Mucosa of descending colon (tissue), 3 donors: ENCODE measurements at regions not wholly inside any gene's neighbourhood (a gene's known extent, or its start where the extent isn't known, plus 50 kb on each side); places are given as distances from the start of the nearest gene placed in this dataset.

Experiments used
- ATAC-seq: fragments of 200-7000 bp; cut with Tn5 transposase; one replicate; pipeline ENCODE4 v1.9.1; 2020; ENCODE audit warnings: mild to moderate bottlenecking, moderate library complexity
- DNase-seq, 3 donors: peaks; one replicate each; pipeline ENCODE4 v3.0.0-alpha.2; 2020
- H3K36me3 ChIP-seq: fragments of 200-600 bp; one replicate; pipeline ENCODE4 v1.8.0; 2021; ENCODE audit warnings: low read depth, mild to moderate bottlenecking
- H3K4me1 ChIP-seq: fragments of 200-600 bp; one replicate; pipeline ENCODE4 v1.8.0; 2021; ENCODE audit warnings: low read depth, mild to moderate bottlenecking
- H3K4me3 ChIP-seq: fragments of 200-600 bp; one replicate; pipeline ENCODE4 v1.8.0; 2021; ENCODE audit warnings: mild to moderate bottlenecking
- H3K9me3 ChIP-seq: fragments of 200-600 bp; one replicate; pipeline ENCODE4 v1.8.0; 2021; ENCODE audit warnings: mild to moderate bottlenecking
- intact Hi-C, 2 donors: fragments of 100-400 bp; cut with DNase I in 1 of 2; cut with micrococcal nuclease in 1 of 2; formaldehyde crosslinking; loops; one replicate each; pipeline versions ENCODE4 v1.11.0 to v1.11.1; 2022; cut with DNase I, micrococcal nuclease
- TF ChIP-seq, protein P1 (sequence below): fragments of 200-600 bp; IDR thresholded peaks from one replicate; pipeline ENCODE4 v1.8.0; 2022; ENCODE audit warnings: antibody characterized with exemption, mild to moderate bottlenecking
- donor health status: DM: no; HTN: no; CAD: no; lungs with moderate emphysema.
- donor health status: DM: no; HTN: no; CAD: no.
- donor health status: DM: no; HTN: yes; CAD: no.

DNA sequence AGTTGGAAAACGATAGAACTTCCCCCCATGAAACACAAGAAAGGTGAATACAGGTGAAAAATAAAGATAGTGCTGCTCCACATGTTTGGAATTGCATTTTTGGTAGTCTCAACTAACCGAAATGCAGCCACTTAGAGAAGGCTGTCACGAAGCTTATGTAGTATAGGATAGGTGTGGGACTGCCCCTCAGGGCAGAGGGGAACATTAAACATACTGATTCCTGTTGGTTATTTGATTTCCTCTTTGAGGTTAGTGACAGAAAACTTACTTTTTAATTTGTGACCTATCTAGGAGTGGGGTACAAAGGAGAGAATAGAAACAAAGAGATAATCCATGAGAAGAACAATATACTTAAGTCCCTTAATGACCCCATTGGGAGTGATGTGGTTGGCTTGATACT lies 85.8 kb upstream of the SATB1 start:
- ATAC-seq (no peak), DNase-seq (no peak)
- no peaks in the 10 kb centered on the region for H3K9me3 ChIP-seq
- TF ChIP-seq, protein P1, sequence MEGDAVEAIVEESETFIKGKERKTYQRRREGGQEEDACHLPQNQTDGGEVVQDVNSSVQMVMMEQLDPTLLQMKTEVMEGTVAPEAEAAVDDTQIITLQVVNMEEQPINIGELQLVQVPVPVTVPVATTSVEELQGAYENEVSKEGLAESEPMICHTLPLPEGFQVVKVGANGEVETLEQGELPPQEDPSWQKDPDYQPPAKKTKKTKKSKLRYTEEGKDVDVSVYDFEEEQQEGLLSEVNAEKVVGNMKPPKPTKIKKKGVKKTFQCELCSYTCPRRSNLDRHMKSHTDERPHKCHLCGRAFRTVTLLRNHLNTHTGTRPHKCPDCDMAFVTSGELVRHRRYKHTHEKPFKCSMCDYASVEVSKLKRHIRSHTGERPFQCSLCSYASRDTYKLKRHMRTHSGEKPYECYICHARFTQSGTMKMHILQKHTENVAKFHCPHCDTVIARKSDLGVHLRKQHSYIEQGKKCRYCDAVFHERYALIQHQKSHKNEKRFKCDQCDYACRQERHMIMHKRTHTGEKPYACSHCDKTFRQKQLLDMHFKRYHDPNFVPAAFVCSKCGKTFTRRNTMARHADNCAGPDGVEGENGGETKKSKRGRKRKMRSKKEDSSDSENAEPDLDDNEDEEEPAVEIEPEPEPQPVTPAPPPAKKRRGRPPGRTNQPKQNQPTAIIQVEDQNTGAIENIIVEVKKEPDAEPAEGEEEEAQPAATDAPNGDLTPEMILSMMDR = no peak
- no peaks in the 10 kb centered on the region for H3K36me3 ChIP-seq
- intact Hi-C loops = no loop called here
- H3K4me1 ChIP-seq = no peaks in the 10 kb centered on the region
- H3K4me3 ChIP-seq = no peak overlapping the region

DNA sequence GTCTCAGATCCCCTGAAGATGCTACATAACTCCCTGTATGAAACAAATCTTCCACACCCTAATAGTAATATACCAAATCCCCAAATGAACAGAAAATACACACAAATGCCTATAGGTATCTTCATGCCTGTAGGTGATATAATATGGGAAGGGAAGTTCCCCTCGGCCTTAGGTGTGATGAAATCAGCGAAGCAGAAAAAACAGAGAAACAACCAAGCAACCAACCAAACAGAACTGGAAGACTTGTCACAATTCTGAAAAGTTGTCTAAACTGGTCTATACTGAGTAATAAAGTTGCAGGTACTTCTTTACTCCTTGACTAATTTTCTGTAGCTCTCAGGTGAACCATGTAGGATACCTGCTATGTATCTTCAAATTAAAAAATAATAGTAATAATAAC lies 82.2 kb upstream of the SATB1 start:
- no peaks in the 10 kb centered on the region for H3K36me3 ChIP-seq
- intact Hi-C loops = no loop called here
- no peaks in the 10 kb centered on the region for H3K9me3 ChIP-seq
- no peak for ATAC-seq
- no peak overlapping the region for H3K4me3 ChIP-seq
- no peak for DNase-seq
- TF ChIP-seq, protein P1 = no peak
- no peaks in the 10 kb centered on the region for H3K4me1 ChIP-seq

DNA sequence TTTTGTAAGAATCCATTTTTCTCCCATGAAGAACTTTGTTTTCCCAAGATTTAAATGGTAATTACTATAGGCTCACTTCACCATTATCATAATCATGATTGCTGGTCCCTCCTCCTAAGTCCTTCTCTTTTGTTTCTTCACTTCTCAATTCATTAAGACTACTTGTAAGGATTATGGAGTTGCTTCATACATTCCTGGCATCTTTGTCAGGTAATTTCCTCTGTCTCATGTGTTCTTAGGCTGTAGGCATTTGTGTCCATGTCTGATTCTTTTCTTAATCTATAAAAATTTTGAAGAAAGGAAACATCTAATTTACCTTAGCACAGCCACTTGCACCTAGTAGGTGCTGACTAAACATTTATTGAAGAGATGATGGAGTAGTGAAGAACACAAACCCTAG lies 79.9 kb upstream of the SATB1 start:
- H3K4me3 ChIP-seq = no peak overlapping the region
- DNase-seq = no peak
- TF ChIP-seq, protein P1 = no peak
- no peaks in the 10 kb centered on the region for H3K36me3 ChIP-seq
- no peak for ATAC-seq
- H3K4me1 ChIP-seq = no peaks in the 10 kb centered on the region
- intact Hi-C loops = no loop called here
- no peaks in the 10 kb centered on the region for H3K9me3 ChIP-seq

DNA sequence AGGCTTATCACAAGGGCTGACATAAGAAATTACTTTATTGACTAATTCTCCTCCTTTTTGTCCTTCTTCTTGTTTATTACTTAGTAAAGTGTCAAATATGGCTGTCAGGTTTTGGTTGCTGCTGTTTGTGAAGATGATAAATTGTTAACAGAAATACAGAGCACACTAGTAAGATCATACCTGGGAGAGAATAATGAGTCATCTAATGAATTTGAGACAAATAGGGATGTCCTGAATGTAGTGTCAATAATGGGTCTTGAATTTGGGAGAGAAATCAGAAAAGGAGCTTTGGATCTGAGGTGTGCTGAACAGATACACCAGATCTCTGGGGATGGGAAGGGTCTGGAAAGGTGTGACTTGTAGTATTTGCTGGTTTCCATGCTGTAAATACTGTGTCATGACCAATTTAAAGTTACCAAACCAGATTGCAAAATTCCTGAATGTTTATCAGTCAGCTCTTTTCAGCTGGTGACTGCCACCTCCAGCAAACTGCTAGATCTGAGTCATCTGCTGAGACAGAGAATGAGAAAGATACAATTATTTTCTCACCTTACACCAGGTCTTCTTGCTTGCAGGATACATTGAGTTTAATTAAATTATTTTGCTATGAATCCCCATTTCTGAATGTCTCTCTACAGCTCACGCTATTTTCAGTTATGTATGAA lies 76.7 kb upstream of the SATB1 start:
- Histone ChIP-seq H3K9me3 (no peaks in the 10 kb centered on the region), H3K4me1 (no peaks in the 10 kb centered on the region), H3K36me3 (no peaks in the 10 kb centered on the region), H3K4me3 (no peak overlapping the region)
- TF ChIP-seq, protein P1 = no peak
- no peak for DNase-seq
- no peak for ATAC-seq
- intact Hi-C loops = no loop called here

DNA sequence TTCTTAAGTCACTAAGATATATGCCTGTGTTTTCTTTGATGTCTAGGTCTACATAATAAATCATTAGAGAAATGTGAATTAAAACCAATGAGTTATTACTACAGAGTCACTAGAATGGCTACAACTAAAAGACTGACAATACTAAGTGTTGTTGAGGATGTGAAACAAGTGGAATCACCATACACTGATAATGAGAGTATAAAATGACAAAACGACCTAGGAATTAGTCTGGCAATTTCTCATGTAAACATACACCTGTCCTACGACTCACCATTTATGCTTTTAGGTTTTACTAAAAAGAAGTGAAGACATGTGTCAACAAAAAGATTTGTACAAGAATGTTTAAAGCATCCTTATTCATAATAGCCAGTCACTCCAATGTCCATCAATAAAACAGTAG lies 75.2 kb upstream of the SATB1 start:
- DNase-seq (no peak), ATAC-seq (no peak)
- H3K36me3 ChIP-seq = no peaks in the 10 kb centered on the region
- no peaks in the 10 kb centered on the region for H3K9me3 ChIP-seq
- TF ChIP-seq, protein P1 = no peak
- H3K4me3 ChIP-seq = no peak overlapping the region
- H3K4me1 ChIP-seq = no peaks in the 10 kb centered on the region
- intact Hi-C loops = no loop called here

DNA sequence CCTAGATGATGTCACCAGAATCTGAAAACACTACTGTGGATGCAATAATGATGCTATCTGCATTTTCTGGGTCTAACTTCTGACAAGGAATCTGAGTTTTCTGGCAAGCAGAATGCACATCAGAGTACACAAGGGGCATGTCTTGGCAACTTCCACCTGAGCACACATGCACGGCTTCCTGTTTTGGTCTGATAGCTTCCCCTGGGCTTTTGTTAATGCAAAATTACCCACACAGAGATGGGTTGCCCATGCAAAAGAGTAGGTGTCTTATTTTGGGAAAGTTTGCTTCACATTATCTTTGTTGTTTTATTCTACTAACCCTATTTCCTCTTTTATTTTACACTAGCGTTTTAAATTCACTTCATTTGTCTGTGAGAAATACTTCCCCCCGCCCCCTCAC lies 74.2 kb upstream of the SATB1 start:
- intact Hi-C loops = no loop called here
- Histone ChIP-seq H3K36me3 (no peaks in the 10 kb centered on the region), H3K4me3 (no peak overlapping the region), H3K9me3 (no peaks in the 10 kb centered on the region), H3K4me1 (no peaks in the 10 kb centered on the region)
- TF ChIP-seq, protein P1 = no peak
- DNase-seq = no peak
- ATAC-seq = peak; percentile 72
